ENCODE measurements at regions not wholly inside any gene's neighbourhood (a gene's known extent, or its start where the extent isn't known, plus 50 kb on each side); places are given as distances from the start of the nearest gene placed in this dataset.

GRCh38 chr11:31947051-31947450 is 135.9 kb upstream of the PAX6 start:
- no peak for TF ChIP-seq MXI1 (conservative IDR thresholded peaks at IDR 0.05; ENCODE audit: poor library complexity, severe bottlenecking)
- no peak for TF ChIP-seq RAD21 (conservative IDR thresholded peaks at IDR 0.05)
- no peak for TF ChIP-seq CTCF (IDR thresholded peaks at IDR 0.05; ENCODE audit: poor library complexity, severe bottlenecking)
- TF ChIP-seq EZH2 (IDR thresholded peaks at IDR 0.05; ENCODE audit: borderline replicate concordance, insufficient read depth, low read length, poor library complexity, severe bottlenecking): no peak

Measured in neural cell (in vitro differentiated cells).